ENCODE measurements at regions not wholly inside any gene's neighbourhood (a gene's known extent, or its start where the extent isn't known, plus 50 kb on each side); places are given as distances from the start of the nearest gene placed in this dataset.

GRCh38 chr2:150222942-150223341, 264.5 kb downstream of the RND3 start:
- TF ChIP-seq POLR2A (IDR thresholded peaks at IDR 0.05; ENCODE audit: low read depth, low read length) (no peak), POLR2AphosphoS5 (IDR thresholded peaks at IDR 0.05; ENCODE audit: low read depth, low read length) (no peak), TAF1 (IDR thresholded peaks at IDR 0.05; ENCODE audit: borderline replicate concordance, low read depth, low read length) (no peak)
